ENCODE measurements at regions not wholly inside any gene's neighbourhood (a gene's known extent, or its start where the extent isn't known, plus 50 kb on each side); places are given as distances from the start of the nearest gene placed in this dataset.

GRCh38 chr14:101489092-101489760 is 72.1 kb upstream of the DIO3 start:
- TF ChIP-seq CTCF (conservative IDR thresholded peaks at IDR 0.05; ENCODE audit: low read length) = no peak
- TF ChIP-seq EZH2phosphoT487 (IDR thresholded peaks at IDR 0.05; ENCODE audit: borderline replicate concordance, low read depth, low read length) = no peak

All from OCI-LY7 (cell line).